ENCODE measurements at regions not wholly inside any gene's neighbourhood (a gene's known extent, or its start where the extent isn't known, plus 50 kb on each side); places are given as distances from the start of the nearest gene placed in this dataset.

DNA sequence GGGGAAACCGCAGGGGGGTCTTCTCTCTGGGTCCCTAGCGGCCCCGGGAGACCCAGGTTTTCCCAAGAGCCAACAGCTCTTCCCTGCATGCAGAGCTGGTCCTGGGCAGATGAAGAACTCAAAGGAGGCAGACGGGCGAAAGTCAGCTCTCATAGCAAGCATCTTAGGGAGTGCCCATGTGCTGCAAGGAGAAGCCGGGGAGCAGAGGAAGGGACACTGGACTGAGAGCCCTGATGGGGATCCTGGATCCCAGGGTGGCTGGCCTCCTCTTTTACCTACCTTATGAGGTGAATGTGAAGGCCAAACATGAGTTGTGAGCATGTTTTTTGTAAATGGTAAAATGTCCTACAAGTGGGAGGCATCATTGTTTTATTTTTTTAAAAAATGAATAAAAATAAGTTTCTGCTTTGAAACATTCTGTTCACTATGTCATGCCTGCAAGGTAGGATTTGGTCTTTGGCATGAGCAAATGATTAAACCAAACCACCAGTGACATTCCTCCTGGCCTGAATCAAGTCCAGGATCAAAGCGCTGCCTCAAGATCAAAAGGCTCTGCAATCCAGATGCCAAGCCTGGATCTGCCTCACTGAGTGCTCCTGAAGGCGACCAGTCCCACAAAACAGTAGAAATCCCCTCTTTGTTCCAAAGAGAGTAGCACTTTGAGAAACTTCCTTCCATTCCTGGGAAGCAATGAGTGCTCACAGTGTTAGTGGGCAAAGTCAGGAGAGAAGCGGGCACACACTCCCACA lies 92.2 kb upstream of the SERP2 start:
- no peak for TF ChIP-seq POLR2A (IDR thresholded peaks at IDR 0.05)
- TF ChIP-seq, protein P1, sequence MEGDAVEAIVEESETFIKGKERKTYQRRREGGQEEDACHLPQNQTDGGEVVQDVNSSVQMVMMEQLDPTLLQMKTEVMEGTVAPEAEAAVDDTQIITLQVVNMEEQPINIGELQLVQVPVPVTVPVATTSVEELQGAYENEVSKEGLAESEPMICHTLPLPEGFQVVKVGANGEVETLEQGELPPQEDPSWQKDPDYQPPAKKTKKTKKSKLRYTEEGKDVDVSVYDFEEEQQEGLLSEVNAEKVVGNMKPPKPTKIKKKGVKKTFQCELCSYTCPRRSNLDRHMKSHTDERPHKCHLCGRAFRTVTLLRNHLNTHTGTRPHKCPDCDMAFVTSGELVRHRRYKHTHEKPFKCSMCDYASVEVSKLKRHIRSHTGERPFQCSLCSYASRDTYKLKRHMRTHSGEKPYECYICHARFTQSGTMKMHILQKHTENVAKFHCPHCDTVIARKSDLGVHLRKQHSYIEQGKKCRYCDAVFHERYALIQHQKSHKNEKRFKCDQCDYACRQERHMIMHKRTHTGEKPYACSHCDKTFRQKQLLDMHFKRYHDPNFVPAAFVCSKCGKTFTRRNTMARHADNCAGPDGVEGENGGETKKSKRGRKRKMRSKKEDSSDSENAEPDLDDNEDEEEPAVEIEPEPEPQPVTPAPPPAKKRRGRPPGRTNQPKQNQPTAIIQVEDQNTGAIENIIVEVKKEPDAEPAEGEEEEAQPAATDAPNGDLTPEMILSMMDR (IDR thresholded peaks at IDR 0.05), result no peak
- TF ChIP-seq EP300 (IDR thresholded peaks at IDR 0.05), result no peak
- no peak for TF ChIP-seq POLR2AphosphoS5 (IDR thresholded peaks at IDR 0.05)

All from sigmoid colon (tissue), 4 donors.